Fibroblast of lung (primary cell): ENCODE measurements at regions not wholly inside any gene's neighbourhood (a gene's known extent, or its start where the extent isn't known, plus 50 kb on each side); places are given as distances from the start of the nearest gene placed in this dataset.

ENCODE experiments used
- DNase-seq, 2 donors: peaks; one replicate each; pipeline versions ENCODE4 v3.0.0 to v3.0.0-alpha.2; 2010; ENCODE audit warnings: low read depth in 2 of 2
- H2AFZ ChIP-seq: 2 replicates; pipeline ENCODE4 v1.5.1; 2012; ENCODE audit warnings: low read length, control low read depth, inconsistent platforms
- H3K27ac ChIP-seq: 2 replicates; pipeline ENCODE4 v1.5.1; 2011; ENCODE audit warnings: low read length, control low read depth; ENCODE audit not compliant: insufficient read depth
- H3K27me3 ChIP-seq: 2 replicates; pipeline ENCODE4 v1.5.1; 2011; ENCODE audit warnings: mild to moderate bottlenecking, low read length; ENCODE audit not compliant: control insufficient read depth, insufficient read depth
- H3K36me3 ChIP-seq: 2 replicates; pipeline ENCODE4 v1.5.1; 2011; ENCODE audit warnings: low read length; ENCODE audit not compliant: control insufficient read depth, insufficient read depth
- H3K4me1 ChIP-seq: 2 replicates; pipeline ENCODE4 v1.5.1; 2011; ENCODE audit warnings: low read length; ENCODE audit not compliant: control insufficient read depth, insufficient read depth; ENCODE audit errors: extremely low read depth
- H3K4me2 ChIP-seq: 2 replicates; pipeline ENCODE4 v1.5.1; 2011; ENCODE audit warnings: low read length, control low read depth; ENCODE audit not compliant: insufficient read depth; ENCODE audit errors: extremely low read depth
- H3K4me3 ChIP-seq, 4 experiments: fragments of 200-600 bp in 1 of 4; sonication (generic) in 1 of 4; replicated peaks in 1 of 4; 2 replicates each; pipeline ENCODE4 v1.5.1; 2011 to 2016; ENCODE audit warnings: low read length in 4 of 4, low read depth in 3 of 4, mild to moderate bottlenecking in 3 of 4, control low read depth in 2 of 4, inconsistent platforms in 1 of 4, mixed read lengths in 1 of 4; ENCODE audit not compliant: insufficient read depth in 1 of 4; ENCODE audit errors: control extremely low read depth in 1 of 4
- H3K79me2 ChIP-seq: 2 replicates; pipeline ENCODE4 v1.5.1; 2012; ENCODE audit warnings: mild to moderate bottlenecking, low read length, inconsistent platforms; ENCODE audit not compliant: control insufficient read depth, insufficient read depth
- H3K9ac ChIP-seq: 2 replicates; pipeline ENCODE4 v1.5.1; 2011; ENCODE audit warnings: mild to moderate bottlenecking, low read length, control low read depth; ENCODE audit not compliant: insufficient read depth
- H3K9me3 ChIP-seq: 2 replicates; pipeline ENCODE4 v1.5.1; 2012; ENCODE audit warnings: low read depth, low read length; ENCODE audit not compliant: control insufficient read depth, insufficient read depth
- H4K20me1 ChIP-seq: 2 replicates; pipeline ENCODE4 v1.5.1; 2011; ENCODE audit warnings: low read length; ENCODE audit not compliant: control insufficient read depth, insufficient read depth; ENCODE audit errors: extremely low read depth
- CTCF ChIP-seq, 2 donors: IDR thresholded peaks in 1 of 2; conservative IDR thresholded peaks in 1 of 2; 1 replicate in 1 of 2; 2 replicates in 1 of 2; pipeline ENCODE4 v1.5.1; 2011 to 2012; ENCODE audit warnings: low read length in 2 of 2, control low read depth in 1 of 2, inconsistent platforms in 1 of 2, low read depth in 1 of 2, mild to moderate bottlenecking in 1 of 2
- EZH2 ChIP-seq: IDR thresholded peaks from 2 replicates; pipeline ENCODE4 v1.5.1; 2012; ENCODE audit warnings: low read length, control low read depth, mild to moderate bottlenecking; ENCODE audit errors: missing control alignments

GRCh38 chrX:147646949-147647723 is 264.6 kb upstream of the FMR1 start:
- H3K36me3 ChIP-seq, result no peaks in the 10 kb centered on the region
- no peaks in the 10 kb centered on the region for H4K20me1 ChIP-seq
- no peaks in the 10 kb centered on the region for H3K4me1 ChIP-seq
- H3K9me3 ChIP-seq, result no peaks in the 10 kb centered on the region
- no peak overlapping the region for H3K4me3 ChIP-seq
- DNase-seq, result no peak
- H3K4me2 ChIP-seq, result no peak overlapping the region
- H3K9ac ChIP-seq, result no peak overlapping the region
- H2AFZ ChIP-seq, result no peak overlapping the region
- no peaks in the 10 kb centered on the region for H3K79me2 ChIP-seq
- TF ChIP-seq EZH2, result no peak
- TF ChIP-seq CTCF (conservative IDR thresholded peaks at IDR 0.05 in 1 of 2, IDR thresholded peaks at IDR 0.05 in 1 of 2; ENCODE audit: low read depth in 1 of 2, low read length in 2 of 2), result no peak
- H3K27ac ChIP-seq, result no peak overlapping the region
- H3K27me3 ChIP-seq, result no peaks in the 10 kb centered on the region

GRCh38 chrX:147675819-147676218 is 235.9 kb upstream of the FMR1 start:
- H3K9ac ChIP-seq, result no peak overlapping the region
- no peaks in the 10 kb centered on the region for H3K79me2 ChIP-seq
- no peak overlapping the region for H3K4me2 ChIP-seq
- H4K20me1 ChIP-seq, result no peaks in the 10 kb centered on the region
- no peaks in the 10 kb centered on the region for H3K27me3 ChIP-seq
- H2AFZ ChIP-seq, result no peak overlapping the region
- H3K27ac ChIP-seq, result no peak overlapping the region
- DNase-seq, result no peak
- no peak for TF ChIP-seq EZH2
- TF ChIP-seq CTCF (conservative IDR thresholded peaks at IDR 0.05 in 1 of 2, IDR thresholded peaks at IDR 0.05 in 1 of 2; ENCODE audit: low read depth in 1 of 2, low read length in 2 of 2), result no peak
- H3K4me3 ChIP-seq, result no peak overlapping the region
- no peaks in the 10 kb centered on the region for H3K36me3 ChIP-seq
- no peaks in the 10 kb centered on the region for H3K4me1 ChIP-seq
- H3K9me3 ChIP-seq, result no peaks in the 10 kb centered on the region

- H4K20me1 ChIP-seq, result no peaks in the 10 kb centered on the region
- H3K36me3 ChIP-seq, result no peaks in the 10 kb centered on the region
- no peaks in the 10 kb centered on the region for H3K79me2 ChIP-seq
- H3K9me3 ChIP-seq, result no peaks in the 10 kb centered on the region
- DNase-seq, result no peak
- H3K27ac ChIP-seq, result no peak overlapping the region
- TF ChIP-seq EZH2, result no peak
- no peak overlapping the region for H3K9ac ChIP-seq
- no peak overlapping the region for H3K4me2 ChIP-seq
- no peak overlapping the region for H2AFZ ChIP-seq
- H3K4me3 ChIP-seq, result no peak overlapping the region
- no peaks in the 10 kb centered on the region for H3K27me3 ChIP-seq
- H3K4me1 ChIP-seq, result no peaks in the 10 kb centered on the region
These were observed 232.2 kb upstream of the FMR1 start for GRCh38 chrX:147679356-147680005.
